ENCODE measurements at regions not wholly inside any gene's neighbourhood (a gene's known extent, or its start where the extent isn't known, plus 50 kb on each side); places are given as distances from the start of the nearest gene placed in this dataset.
"Not testable (repeated sequence)": the region's sequence is repeated elsewhere in the genome, so short reads cannot be mapped to it uniquely, and the experiment has no call there.

DNA sequence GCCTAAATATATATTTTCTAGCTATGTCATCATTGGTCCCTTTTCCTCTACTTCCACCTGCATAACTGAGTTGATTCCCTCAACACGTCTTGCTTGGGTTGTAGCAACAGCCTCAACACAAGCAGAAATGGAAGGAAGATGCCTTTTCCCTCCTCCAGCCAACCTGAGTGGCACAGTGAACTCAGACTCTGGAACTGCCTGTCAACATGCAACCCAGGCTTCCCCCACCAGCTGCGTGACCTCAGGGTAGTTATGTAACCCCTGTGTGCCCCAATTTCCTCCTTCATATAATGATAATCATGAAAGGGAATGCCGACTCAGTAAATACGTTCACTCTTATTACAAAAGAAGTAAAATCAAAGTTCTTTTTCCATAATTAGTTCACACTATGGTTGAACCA lies 101.8 kb upstream of the TERB2 start:
- not testable (repeated sequence) for H3K9me3 ChIP-seq (replicated peaks in 1 of 2; ENCODE audit: control insufficient read depth in 2 of 2, insufficient read depth in 1 of 2, low read depth in 1 of 2, low read length in 2 of 2); H4K91ac ChIP-seq (ENCODE audit: low read depth, low read length, poor library complexity); DNase-seq (ENCODE audit: low spot score); H3K23ac ChIP-seq (ENCODE audit: low read depth, low read length, poor library complexity); H2BK15ac ChIP-seq (ENCODE audit: low read length); H3K14ac ChIP-seq (ENCODE audit: low read length); H3K4me1 ChIP-seq (ENCODE audit: control insufficient read depth in 2 of 2, insufficient read depth in 1 of 2, low read depth in 1 of 2, low read length in 2 of 2); H3K4me2 ChIP-seq (ENCODE audit: insufficient read depth, low read length, poor library complexity, severe bottlenecking); H2AK5ac ChIP-seq (ENCODE audit: low read depth, low read length); H3K27me3 ChIP-seq (ENCODE audit: control insufficient read depth in 3 of 3, insufficient read depth in 3 of 3, low read depth in 1 of 3, low read length in 3 of 3); H2BK5ac ChIP-seq (ENCODE audit: low read length); H4K8ac ChIP-seq (ENCODE audit: low read depth, low read length); H2BK12ac ChIP-seq (ENCODE audit: low read length); H3K9ac ChIP-seq (ENCODE audit: low read depth, low read length, poor library complexity); H3K27ac ChIP-seq (replicated peaks; ENCODE audit: low read length); H2BK120ac ChIP-seq (ENCODE audit: low read depth, low read length); H3K4ac ChIP-seq (ENCODE audit: low read length); H3K36me3 ChIP-seq (replicated peaks in 1 of 2; ENCODE audit: control insufficient read depth in 2 of 2, insufficient read depth in 2 of 2, low read length in 2 of 2); H2AFZ ChIP-seq (ENCODE audit: low read length); H3K79me1 ChIP-seq (ENCODE audit: low read depth, low read length); H3K4me3 ChIP-seq (ENCODE audit: low read length in 2 of 2); H3K18ac ChIP-seq (ENCODE audit: low read length)
- whole genome bisulfite sequencing, 2 donors (ENCODE audit: extremely low coverage in 2 of 2, insufficient read length in 2 of 2, insufficient replicate concordance in 1 of 2), result no CpG with 5 or more reads among the region's 4 CpGs

- not testable (repeated sequence) for H2AFZ ChIP-seq (ENCODE audit: low read length); H3K18ac ChIP-seq (ENCODE audit: low read length)
- no CpG with 5 or more reads among the region's 3 CpGs for WGBS, 2 donors (ENCODE audit: extremely low coverage in 2 of 2, insufficient read length in 2 of 2, insufficient replicate concordance in 1 of 2)
Measured at GRCh38 chr15:44856284-44856683, 100.2 kb upstream of the TERB2 start.

DNA sequence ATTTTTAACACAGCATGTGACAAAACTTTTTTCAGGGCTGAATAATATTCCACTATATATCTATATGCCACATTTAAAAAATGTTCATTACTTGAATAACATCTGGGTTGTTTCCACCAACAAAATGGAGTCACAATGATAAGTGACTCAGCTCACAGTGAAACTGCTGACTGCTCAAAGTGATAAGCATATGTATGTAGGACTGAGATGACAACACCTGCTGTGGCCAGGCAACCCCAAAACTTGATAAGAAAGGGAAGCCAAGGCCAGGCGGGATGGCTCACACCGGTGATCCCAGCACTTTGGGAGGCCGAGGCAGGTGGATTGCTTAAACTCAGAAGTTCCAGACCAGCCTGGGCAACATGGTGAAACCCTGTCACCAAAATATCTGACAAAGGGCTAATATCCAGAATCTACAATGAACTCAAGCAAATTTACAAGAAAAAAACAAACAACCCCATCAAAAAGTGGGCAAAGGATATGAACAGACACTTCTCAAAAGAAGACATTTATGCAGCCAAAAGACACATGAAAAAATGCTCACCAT lies 99.2 kb upstream of the TERB2 start:
- not testable (repeated sequence) for H3K4me2 ChIP-seq (ENCODE audit: insufficient read depth, low read length, poor library complexity, severe bottlenecking); H2AK5ac ChIP-seq (ENCODE audit: low read depth, low read length); H2BK12ac ChIP-seq (ENCODE audit: low read length); DNase-seq (ENCODE audit: low spot score); H4K8ac ChIP-seq (ENCODE audit: low read depth, low read length); H3K9ac ChIP-seq (ENCODE audit: low read depth, low read length, poor library complexity); H4K91ac ChIP-seq (ENCODE audit: low read depth, low read length, poor library complexity); H2BK5ac ChIP-seq (ENCODE audit: low read length); H3K27ac ChIP-seq (replicated peaks; ENCODE audit: low read length); H3K14ac ChIP-seq (ENCODE audit: low read length); H3K18ac ChIP-seq (ENCODE audit: low read length); H3K4me1 ChIP-seq (ENCODE audit: control insufficient read depth in 2 of 2, insufficient read depth in 1 of 2, low read depth in 1 of 2, low read length in 2 of 2); H3K4ac ChIP-seq (ENCODE audit: low read length); H3K36me3 ChIP-seq (replicated peaks in 1 of 2; ENCODE audit: control insufficient read depth in 2 of 2, insufficient read depth in 2 of 2, low read length in 2 of 2); H2AFZ ChIP-seq (ENCODE audit: low read length); H2BK120ac ChIP-seq (ENCODE audit: low read depth, low read length); H3K27me3 ChIP-seq (ENCODE audit: control insufficient read depth in 3 of 3, insufficient read depth in 3 of 3, low read depth in 1 of 3, low read length in 3 of 3); H3K9me3 ChIP-seq (replicated peaks in 1 of 2; ENCODE audit: control insufficient read depth in 2 of 2, insufficient read depth in 1 of 2, low read depth in 1 of 2, low read length in 2 of 2); H3K79me1 ChIP-seq (ENCODE audit: low read depth, low read length); H3K23ac ChIP-seq (ENCODE audit: low read depth, low read length, poor library complexity); H2BK15ac ChIP-seq (ENCODE audit: low read length); H3K4me3 ChIP-seq (ENCODE audit: low read length in 2 of 2)
- no CpG with 5 or more reads among the region's 3 CpGs for WGBS, 2 donors (ENCODE audit: extremely low coverage in 2 of 2, insufficient read length in 2 of 2, insufficient replicate concordance in 1 of 2)

More at GRCh38 chr15:44856284-44856683, 100.2 kb upstream of the TERB2 start:
- H3K4me2 ChIP-seq (ENCODE audit: insufficient read depth, low read length, poor library complexity, severe bottlenecking); H4K8ac ChIP-seq (ENCODE audit: low read depth, low read length); H2BK15ac ChIP-seq (ENCODE audit: low read length); H2AK5ac ChIP-seq (ENCODE audit: low read depth, low read length); H3K4me1 ChIP-seq (ENCODE audit: control insufficient read depth in 2 of 2, insufficient read depth in 1 of 2, low read depth in 1 of 2, low read length in 2 of 2); H3K14ac ChIP-seq (ENCODE audit: low read length); H3K9me3 ChIP-seq (replicated peaks in 1 of 2; ENCODE audit: control insufficient read depth in 2 of 2, insufficient read depth in 1 of 2, low read depth in 1 of 2, low read length in 2 of 2); H2BK120ac ChIP-seq (ENCODE audit: low read depth, low read length); H4K91ac ChIP-seq (ENCODE audit: low read depth, low read length, poor library complexity); H3K27ac ChIP-seq (replicated peaks; ENCODE audit: low read length); H3K23ac ChIP-seq (ENCODE audit: low read depth, low read length, poor library complexity); H3K9ac ChIP-seq (ENCODE audit: low read depth, low read length, poor library complexity); H3K79me1 ChIP-seq (ENCODE audit: low read depth, low read length); H3K36me3 ChIP-seq (replicated peaks in 1 of 2; ENCODE audit: control insufficient read depth in 2 of 2, insufficient read depth in 2 of 2, low read length in 2 of 2); H3K4me3 ChIP-seq (ENCODE audit: low read length in 2 of 2); H2BK5ac ChIP-seq (ENCODE audit: low read length); DNase-seq (ENCODE audit: low spot score); H3K4ac ChIP-seq (ENCODE audit: low read length); H2BK12ac ChIP-seq (ENCODE audit: low read length); H3K27me3 ChIP-seq (ENCODE audit: control insufficient read depth in 3 of 3, insufficient read depth in 3 of 3, low read depth in 1 of 3, low read length in 3 of 3): not testable (repeated sequence)

- H3K9me3 ChIP-seq (replicated peaks in 1 of 2; ENCODE audit: control insufficient read depth in 2 of 2, insufficient read depth in 1 of 2, low read depth in 1 of 2, low read length in 2 of 2); H2BK15ac ChIP-seq (ENCODE audit: low read length); H2AFZ ChIP-seq (ENCODE audit: low read length); H3K36me3 ChIP-seq (replicated peaks in 1 of 2; ENCODE audit: control insufficient read depth in 2 of 2, insufficient read depth in 2 of 2, low read length in 2 of 2); H2BK120ac ChIP-seq (ENCODE audit: low read depth, low read length); H3K27ac ChIP-seq (replicated peaks; ENCODE audit: low read length); H2AK5ac ChIP-seq (ENCODE audit: low read depth, low read length); H3K4ac ChIP-seq (ENCODE audit: low read length); H2BK5ac ChIP-seq (ENCODE audit: low read length); H3K27me3 ChIP-seq (ENCODE audit: control insufficient read depth in 3 of 3, insufficient read depth in 3 of 3, low read depth in 1 of 3, low read length in 3 of 3); H3K4me2 ChIP-seq (ENCODE audit: insufficient read depth, low read length, poor library complexity, severe bottlenecking); H4K91ac ChIP-seq (ENCODE audit: low read depth, low read length, poor library complexity); H4K8ac ChIP-seq (ENCODE audit: low read depth, low read length); H3K9ac ChIP-seq (ENCODE audit: low read depth, low read length, poor library complexity); H3K14ac ChIP-seq (ENCODE audit: low read length); H3K79me1 ChIP-seq (ENCODE audit: low read depth, low read length); H3K18ac ChIP-seq (ENCODE audit: low read length); H3K23ac ChIP-seq (ENCODE audit: low read depth, low read length, poor library complexity); H3K4me3 ChIP-seq (ENCODE audit: low read length in 2 of 2); H2BK12ac ChIP-seq (ENCODE audit: low read length); DNase-seq (ENCODE audit: low spot score); H3K4me1 ChIP-seq (ENCODE audit: control insufficient read depth in 2 of 2, insufficient read depth in 1 of 2, low read depth in 1 of 2, low read length in 2 of 2): not testable (repeated sequence)
- no CpG with 5 or more reads among the region's 2 CpGs for WGBS, 2 donors (ENCODE audit: extremely low coverage in 2 of 2, insufficient read length in 2 of 2, insufficient replicate concordance in 1 of 2)
Measured at GRCh38 chr15:44859088-44859487, 97.4 kb upstream of the TERB2 start.

Measured in neuronal stem cell (in vitro differentiated cells).